ENCODE measurements at regions not wholly inside any gene's neighbourhood (a gene's known extent, or its start where the extent isn't known, plus 50 kb on each side); places are given as distances from the start of the nearest gene placed in this dataset.

DNA sequence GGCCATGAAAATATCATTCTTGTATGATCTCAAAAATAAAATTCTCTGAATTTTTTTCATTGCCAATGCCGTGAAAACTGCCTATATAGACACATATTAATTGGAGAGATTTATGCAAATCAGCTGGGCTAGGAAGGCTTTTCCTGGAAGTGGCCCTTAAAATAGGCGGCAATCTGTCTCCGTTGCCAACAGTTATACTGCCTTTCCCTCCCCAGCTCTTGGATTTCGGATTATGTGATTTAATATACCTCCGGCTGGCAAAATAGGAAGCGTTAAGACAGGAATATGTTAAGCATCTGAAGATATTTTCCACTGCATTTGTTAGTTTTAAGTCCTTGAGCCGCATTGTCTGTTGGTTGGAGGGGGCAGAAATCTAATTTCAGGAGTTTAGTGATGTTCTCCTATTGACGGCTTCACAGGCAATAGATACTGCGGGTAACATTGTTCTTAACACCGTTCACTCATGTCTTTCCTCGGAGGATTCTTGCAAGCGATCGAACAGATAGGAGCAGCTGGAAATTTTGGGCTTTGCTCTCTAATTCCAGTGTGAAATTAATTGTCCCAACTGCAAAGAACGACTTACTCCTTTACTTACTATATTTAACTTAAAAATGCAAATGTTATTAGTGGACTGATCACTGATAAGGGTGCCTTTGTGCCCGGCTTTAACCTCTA lies 113.3 kb downstream of the LINC00237 start:
- ATAC-seq = no peak

DNA sequence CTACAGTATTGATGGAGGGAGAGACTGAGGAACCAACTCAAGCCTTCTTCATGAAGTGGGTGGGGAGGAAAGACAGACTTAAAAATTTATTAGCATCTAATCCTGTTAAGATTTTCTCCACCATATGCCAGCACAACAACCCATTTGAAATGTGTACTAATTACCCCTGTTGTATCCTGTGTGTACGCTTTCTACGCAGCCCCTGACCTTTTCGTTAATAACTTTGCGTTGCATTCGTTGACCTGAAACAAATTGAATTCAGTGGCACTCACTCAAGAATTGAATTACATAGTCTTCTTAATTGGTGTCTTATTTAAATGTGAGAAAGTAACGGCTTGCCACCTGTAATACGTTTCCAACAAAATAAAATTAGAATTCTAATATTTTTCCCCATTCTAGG lies 113.9 kb downstream of the LINC00237 start:
- ATAC-seq = no peak

DNA sequence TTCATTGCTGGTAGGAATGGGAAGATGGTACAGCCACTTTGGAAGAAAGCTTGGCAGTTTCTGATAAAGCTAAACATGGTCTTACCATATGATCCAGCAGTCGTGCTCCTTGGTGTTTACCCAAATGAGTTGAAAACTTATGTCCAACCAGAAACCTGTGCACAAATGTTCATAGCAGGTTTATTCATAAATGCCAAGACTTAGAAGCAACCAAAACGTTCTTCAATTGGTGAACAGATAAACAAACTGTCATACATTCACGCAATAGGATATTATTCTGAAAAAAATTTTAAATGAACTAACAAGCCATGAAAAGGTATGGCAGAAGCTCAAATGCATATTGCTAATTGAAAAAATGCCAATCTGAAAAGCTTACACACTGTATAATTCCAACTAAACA lies 117.1 kb downstream of the LINC00237 start:
- no peak for ATAC-seq

DNA sequence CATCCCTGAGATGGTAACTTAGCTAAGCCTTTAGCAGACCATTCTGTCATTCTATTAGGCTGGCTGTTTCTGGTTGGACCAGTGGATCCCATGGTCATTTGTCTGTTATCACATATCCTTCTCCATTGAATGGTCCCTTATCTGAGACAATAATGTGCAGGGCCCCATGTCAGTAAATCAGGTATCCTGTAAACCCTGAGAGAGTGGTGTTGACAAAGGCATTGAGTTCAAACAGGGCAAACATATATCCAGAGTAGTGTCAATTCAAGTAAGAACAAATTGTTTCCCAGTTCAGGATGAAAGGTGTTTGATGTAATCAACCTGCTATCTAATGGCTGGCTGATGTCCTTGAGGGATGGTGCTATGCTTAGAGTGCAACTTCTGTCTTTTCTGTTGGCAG lies 126.2 kb downstream of the LINC00237 start:
- no peak for ATAC-seq

DNA sequence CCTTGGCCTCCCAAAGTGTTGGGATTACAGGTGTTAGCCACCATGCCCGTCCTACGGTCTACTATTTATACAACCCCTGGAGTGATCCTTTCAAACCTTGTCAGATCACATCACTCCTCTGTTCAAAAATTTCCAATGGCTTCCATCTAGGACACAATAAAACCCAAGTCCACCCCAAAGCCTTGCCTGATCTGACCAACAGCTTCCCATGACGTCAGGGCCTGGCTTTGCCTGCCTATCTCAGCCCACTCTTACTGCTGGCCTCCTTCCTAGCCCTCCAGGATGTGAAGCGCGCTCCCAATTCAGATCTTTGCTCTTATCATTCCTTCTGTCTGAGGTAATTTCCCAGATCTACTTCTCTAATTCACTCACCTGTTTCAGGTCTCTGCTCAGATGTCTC lies 128.4 kb downstream of the LINC00237 start:
- ATAC-seq = no peak

DNA sequence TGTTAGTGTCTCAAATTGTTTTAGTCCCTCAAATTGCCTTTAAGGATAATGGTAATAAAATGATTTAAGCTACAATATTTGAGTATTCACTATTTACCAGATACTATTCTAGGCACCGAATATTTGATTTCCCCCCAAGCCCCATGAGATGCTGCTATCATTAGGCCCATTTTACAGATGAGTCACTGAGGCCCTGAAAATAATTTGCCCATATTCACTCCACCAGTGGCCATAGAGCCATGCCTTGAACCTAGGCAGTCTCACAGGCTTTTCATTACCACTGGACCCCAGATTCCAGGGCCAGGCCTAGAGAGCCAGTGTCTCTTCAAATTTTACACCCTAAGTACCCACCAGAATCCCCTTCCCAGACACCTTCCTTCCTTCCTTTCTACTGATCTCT lies 133.7 kb downstream of the LINC00237 start:
- ATAC-seq = no peak

DNA sequence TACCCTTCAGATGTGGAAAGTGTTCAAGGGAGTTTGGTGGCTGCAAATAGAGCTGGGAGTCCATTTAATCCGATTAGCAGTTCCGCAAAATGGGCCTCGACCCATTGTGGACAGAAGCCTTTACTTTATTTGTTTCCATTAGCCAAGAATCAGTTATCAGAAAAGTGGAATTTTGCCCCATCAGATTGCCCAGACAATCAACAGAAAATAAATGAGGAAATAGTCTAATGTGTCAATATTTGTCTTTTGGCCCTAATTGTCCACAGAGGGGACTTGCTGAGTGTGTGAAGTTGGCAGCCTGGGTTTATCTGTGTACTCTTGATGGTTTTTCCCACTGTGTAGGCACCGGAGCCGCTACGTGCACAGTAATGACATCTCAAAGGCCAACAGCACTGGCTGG lies 134.3 kb downstream of the LINC00237 start:
- ATAC-seq = no peak

DNA sequence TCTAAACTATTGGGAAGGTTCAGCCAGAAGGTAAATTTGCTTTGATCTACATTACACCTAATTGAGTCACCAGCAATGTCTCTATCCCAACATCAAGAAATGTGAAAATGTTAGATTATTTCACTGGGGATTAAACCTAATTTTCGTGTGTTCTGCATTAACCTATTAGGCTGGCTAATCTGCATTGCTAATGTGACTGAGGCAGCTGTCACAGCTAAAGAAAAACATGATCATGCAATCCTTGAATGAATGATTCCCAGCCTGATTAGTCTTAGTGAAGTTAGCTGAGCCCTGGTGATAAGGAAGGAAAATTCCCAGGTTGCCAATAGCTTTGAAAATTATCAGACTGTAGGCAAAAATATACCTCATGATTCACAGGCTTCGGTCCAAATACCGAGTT lies 135.3 kb downstream of the LINC00237 start:
- no peak for ATAC-seq

DNA sequence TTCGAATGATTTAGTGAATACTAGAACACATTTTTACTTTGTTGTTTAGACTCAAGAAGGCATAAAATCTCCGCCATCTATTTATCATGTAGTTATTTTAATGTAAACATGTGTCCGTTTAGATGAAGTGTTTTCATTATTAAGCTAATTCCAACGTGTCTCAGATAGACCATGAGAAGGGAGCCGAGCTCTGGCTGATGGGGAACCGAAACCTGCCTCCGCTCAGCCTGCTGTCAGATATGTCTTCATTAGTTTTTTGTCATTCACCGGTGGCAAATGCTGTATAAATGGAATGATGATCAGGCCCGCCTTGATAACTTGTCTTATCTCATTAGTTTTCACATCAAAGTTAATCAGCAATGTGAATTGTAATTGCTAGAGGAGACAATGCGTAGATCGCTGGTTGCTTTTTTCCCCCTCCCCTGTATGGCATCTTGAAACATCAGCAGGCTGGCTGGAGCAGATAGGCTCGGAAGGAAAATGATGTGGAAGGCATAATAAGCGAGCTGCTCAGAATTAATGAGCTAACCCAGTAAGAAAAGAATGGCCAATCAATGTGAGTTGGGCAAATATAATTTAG lies 136.4 kb downstream of the LINC00237 start:
- no peak for ATAC-seq

DNA sequence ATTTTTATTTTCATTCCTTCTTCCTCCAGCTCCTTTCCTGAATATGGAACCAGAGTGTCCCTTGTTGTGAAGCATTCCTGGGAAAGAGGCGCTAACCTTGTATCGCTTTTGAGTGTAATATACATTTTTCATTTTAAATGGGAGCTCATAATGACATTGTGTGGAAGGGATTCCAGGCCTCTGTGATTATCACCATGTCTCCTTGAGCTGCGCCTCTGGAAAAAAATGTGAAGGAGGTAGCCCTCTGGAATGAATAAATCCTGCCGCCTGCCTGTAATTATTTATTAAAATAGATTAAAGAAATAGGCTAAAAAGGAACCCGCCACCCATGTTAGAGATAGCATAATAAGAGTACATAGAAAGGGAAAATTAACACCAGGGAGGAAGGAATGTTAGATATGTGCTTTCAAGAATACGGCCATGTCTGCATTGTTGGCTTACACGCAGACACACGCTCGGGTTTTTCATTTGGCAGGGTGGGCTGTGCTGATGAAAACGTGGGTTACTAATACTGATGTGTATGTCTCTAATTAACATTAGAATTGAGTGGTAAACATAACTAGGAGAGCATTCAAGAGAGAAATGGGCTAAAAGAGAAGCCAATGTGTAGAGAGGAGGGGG lies 138.5 kb downstream of the LINC00237 start:
- no peak for ATAC-seq

DNA sequence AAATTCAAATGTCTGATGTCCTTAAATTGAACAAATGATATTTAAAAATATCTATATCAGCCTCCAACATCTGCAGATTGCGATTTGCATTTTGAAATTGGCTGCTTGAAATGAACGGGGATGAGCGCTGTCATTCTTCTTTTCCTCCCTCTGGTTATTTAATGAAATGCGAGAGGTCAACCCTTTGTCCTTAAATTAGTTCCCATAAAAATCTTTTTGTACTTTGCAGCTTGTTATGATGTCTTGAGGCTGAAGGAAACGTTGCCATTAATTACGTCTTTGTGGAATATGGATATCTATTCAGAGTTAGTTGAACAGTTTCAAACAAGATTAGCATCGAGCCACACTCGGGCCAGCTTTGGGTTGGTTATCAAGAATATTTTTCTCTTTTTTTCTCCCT lies 140.0 kb downstream of the LINC00237 start:
- no peak for ATAC-seq

DNA sequence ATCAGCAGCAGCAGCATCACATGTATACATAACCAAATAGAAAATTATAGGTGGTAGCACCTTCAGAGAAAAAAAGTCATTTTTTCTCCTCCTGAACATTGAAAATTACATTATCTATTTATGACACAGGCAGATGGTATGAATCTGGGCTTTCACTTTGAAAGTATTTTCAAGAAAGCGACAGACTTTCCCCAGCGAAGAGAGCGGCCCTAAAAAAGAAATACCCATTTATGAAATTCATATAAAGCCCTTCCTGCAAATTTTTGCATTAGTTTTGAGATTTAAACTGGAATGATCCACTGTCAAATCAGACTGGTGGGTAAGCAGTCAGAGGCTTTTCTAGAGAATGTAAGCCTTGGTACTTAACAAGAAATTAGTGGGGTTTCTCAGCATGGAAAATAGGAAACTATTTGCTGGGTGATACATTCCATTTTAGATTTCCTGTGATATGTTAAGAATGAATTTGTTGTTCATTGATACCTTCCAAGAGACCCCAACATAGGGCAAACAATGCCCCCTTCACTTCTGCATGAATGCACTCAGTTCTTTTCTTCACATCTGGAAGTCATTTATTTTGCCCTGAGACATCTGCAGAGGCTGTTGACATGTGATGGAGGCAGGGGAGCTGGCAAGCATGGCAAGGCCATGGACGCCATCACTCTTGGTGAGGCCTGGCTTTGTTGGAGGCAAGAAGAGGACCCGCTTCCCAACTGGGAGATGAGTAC lies 147.0 kb downstream of the LINC00237 start:
- ATAC-seq = no peak

DNA sequence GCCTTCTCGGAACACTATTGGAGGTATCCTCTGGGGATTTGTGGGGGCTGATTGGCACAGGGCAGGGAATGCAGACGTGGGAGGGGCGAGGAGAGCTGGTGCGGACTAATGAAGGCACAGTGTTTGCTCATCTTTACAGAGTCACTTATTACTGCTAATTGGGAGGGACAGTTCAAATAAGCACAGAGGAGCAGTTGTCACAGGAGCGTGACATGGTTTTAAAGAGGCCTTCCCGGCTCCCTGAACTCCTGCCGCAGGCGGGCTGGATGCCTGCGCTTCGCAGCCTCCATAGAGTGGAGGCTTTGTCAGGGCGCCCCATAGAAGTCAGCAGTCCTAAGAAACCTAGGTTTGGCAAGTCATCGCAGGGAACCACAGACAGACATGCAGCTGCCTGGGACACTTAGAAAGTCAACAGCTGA lies 149.6 kb downstream of the LINC00237 start:
- no peak for ATAC-seq

DNA sequence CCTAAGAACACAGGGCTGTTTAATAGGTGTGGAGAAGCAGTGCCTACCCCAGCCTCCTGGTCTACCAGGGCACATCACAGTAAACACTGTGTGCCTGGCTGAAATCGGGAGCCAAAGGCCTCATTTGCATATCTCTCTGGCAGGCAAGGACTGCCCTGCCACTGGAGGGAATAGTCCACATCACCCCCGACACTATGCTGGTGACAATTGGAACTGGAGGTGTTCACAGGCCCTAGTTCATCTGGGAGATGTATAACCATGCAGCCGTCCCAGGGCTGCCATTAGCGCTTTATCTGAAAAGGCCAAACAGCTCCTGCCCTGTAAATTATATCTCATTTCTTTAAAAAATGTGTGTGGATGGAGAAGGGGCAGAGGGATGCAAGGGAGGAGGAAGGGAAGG lies 150.3 kb downstream of the LINC00237 start:
- ATAC-seq = no peak

DNA sequence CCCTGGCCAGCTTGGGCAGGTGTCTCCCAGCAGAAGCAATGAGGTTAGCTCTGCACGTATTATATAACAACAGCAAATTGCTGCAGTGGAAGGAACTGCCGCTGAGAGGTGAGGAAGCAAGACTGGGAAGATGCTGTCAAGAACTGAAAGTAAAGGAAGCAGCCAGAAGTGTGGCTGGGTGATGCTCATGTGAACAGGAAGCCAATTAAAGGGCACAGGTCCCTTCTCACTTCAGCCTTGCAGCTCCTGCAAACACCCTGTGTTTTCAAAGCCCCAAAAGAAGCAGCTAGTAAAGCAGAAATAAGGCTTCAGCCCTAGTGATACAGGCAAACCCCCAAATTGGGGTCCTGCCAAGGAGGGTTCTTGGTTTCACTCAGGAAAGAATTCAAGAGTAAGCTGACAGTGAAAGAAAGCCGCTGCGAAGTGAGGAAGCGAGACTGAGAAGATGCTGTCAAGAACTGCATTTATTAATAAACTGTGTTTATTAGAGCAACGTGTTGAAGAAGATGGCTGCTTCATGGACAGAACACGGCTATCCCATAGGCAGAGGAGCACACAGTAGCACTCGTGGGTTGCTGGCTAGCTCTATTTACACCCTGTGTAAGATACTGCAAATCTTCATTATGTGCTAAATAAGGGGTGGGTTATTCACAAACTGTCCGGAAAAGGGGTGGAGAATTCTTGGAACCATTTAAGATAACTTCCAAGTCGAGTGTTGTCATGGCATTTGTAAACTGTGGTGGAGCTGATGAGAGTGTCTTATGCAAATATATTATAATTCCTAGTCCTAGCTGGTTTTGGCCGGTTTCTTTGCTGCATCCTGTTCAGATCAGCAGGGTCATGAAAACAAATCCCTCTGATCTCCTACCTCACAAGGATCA lies 152.2 kb downstream of the LINC00237 start:
- no peak for ATAC-seq

DNA sequence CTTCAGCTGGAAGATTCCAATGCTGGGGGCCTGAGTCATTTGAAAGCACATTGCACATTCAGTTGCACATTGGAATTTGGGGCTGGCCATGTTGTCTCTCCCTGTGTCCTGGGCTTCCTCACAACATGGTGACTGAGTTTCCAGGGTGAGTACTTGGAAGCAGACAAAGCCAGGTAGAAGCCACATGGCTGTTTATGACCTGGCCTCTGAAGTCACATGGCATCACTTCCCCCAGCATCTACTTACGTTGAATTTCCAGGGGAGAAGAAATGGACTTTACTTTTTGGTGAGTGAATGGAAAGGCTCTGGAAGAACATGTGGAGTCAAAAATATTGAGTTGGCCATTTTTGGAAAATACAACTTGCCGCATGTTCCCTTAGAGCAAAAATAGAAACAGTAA lies 155.5 kb downstream of the LINC00237 start:
- ATAC-seq = no peak

DNA sequence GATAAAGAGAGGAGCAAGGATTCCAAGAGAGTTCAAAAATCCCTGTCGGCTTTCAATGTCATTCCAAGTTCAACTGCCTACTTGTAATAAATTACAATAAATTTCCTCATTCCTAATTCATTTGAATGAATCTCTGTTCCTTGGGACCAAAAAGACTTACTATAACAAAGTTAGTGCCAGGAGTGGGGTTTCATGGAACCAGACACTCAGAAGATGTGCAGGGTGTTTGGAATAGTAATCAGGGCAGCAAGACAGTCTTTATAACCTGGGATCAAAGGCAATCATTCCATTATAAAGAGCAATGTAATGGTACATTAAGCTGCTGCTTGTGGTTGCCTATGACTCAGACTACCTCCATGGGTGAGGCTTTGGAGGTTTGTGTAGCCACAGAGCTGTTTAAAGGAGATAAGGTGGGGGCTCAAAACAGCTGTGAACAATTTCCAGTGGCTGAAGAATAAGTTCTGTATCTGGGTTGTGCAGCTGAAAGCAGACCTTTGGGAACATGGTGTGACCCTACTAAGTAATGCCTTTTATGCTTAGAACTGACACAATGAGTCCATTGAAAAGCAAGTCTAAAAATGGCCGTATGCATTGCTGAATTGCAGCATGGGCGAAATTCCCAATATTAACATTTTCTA lies 159.9 kb downstream of the LINC00237 start:
- no peak for ATAC-seq

DNA sequence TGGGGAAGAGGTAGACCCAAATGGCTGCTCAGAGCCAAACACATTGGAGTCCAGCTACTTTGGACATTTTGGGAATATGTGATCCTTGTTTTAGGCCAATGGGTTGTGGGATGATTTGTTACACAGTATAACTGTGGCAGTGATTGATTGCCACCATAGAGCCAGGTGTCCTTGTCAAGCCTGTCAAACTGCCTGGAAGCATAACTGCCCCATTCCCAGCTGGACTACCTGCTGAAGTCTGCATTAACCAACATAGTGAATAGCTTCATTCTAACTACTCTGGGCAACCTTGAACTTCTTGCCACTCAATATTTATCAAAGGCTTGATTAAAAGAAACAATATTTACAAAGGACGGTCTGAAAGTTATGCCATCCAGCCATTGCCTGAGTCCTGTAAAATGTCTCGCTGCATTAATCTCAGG lies 164.7 kb downstream of the LINC00237 start:
- no peak for ATAC-seq

DNA sequence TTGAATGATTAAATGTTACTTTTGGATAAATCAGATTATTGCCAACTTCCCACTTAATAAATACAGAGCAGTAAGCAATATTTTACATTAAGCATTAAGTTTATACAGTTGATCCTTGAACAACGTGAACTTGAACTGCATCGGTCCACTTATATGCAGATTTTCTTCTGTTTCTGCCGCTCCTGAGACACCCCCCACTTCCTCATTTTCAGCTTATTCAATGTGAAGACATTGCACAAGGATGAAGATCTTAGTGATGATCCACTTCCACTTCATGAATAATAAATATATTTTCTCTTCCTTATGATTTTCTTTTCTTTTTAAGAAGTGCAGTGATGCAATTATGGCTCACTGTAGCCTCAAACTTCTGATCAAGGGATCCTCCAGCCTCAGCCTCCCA lies 167.2 kb downstream of the LINC00237 start:
- ATAC-seq = no peak

DNA sequence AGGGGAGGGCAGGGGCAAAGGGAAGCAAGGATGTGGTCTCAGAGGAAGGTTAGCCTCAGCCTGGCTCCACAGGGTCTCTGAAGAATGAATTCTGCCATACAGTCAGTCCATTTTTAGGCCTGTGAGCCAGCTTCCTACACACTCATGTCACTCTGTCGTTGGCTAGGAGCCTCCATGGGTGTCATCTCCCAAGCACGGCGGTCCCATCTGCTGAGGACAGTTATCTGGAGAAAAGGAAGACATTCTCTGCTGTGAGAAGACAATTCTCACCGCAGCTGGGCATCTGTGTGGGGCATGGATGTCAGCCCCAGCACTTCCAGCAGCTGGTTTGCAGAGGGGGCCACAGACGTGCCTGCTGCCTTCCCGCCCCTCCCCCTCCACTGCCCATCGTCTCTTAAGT lies 167.6 kb downstream of the LINC00237 start:
- no peak for ATAC-seq

DNA sequence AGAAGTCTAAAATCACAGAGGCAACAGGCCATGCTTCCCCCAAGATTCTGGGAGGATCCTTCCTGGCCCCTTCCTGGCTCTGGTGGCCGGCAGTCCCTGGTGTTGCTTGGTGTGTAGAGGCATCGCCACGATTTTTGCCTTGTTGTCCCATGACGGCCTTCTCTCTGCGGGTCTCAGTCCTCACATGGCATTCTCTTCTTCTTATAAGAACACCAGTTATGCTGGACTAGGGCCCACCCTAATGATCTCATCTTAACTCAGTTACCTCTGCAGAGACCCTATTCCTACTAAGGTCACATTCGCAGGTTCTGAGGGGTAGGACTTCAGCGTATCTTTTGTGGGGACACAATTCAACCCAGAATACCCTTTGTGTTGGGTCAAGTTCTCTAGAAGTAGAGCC lies 168.0 kb downstream of the LINC00237 start:
- no peak for ATAC-seq
